Kasumi-1 (cell line): ENCODE measurements at regions not wholly inside any gene's neighbourhood (a gene's known extent, or its start where the extent isn't known, plus 50 kb on each side); places are given as distances from the start of the nearest gene placed in this dataset.
A peak's percentile ranks its signal among the peaks of the same experiment; 100 is the strongest.

ENCODE experiments used
- DNase-seq, 2 experiments: peaks; one replicate each; lab custom pipeline; 2025; lab: John Stamatoyannopoulos, UW

DNA sequence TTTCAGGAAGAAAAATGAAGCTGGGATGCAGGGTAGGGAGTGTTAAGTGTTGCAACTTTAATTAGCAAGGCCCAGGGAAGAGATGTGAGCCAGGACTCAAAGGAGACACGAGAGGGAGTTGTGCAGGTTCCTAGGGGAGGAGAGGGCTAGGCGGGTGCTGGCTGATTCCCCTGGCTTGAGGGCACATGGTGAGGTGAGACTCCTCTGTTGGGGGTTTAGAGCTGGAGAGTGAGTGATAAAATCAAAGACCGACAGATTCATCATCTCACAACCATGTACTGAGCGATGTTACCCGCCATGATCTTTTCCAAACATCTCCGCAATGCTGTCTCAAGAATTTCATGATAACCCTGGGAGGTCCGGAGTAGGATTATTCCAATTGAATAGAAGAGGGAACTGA is 161.8 kb upstream of the CSF3R start:
- DNase-seq = no peak

DNA sequence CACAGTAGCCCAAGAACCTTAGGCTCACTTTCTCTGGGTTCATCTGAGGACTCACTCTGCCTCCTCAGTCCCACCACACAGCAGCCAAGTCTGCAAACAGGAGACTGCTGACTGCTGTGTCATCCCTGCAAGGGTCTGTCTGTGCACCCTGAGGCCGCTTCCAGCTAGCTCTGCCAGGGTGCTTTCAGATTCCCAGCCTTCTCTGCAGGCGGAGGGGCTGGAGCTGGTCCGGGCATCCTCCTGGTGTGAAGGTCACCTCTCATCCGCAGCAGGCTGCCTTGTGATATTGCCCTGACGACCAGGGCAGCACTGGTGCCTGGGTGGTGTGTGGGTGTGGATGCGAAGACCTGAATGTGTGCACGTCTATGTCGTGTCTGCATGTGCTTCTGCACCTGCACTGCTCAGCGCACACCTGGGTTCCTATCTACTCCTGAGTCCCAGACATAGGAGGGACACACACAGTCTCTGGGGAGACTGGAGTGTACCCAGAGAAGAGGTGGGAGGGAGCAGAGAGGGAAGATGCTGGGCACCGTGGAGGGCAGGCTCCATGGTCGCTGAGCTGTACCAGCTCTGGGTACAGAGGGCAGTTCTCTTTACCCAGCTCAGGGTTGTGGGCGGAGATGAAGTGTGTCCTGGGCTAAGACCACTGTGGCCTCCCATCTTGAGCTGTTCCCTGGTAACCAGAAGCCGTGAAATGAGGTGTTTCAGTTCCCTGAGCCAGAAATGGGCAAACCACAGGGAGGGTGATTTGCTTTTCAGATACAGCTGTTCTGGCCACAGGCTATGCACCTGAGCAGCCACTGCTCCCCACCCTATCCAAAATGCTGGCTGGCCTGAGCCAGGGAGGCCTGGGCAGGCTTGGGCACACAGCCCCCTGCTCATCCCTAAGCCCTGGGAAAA is 160.9 kb upstream of the CSF3R start:
- DNase-seq = no peak

DNA sequence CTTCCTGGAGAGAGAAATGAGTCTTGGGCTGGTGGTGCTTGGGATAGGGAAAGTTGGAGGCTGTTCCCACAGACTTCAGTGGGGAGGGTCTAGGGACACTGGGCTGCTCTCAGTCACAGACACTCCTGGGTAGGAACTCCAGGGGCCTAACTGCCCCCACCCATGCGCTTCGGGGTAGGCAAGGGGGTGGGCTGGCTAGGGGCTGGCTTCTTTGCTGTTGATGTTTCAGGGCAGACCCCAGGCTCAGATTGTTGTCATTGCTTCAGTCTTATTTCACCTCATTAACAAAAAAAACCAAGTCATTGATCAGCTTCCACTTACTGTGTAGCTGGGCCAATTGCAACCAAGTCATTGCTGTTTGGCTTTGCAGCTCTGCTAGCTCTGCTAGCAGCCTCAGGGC is 160.1 kb upstream of the CSF3R start:
- no peak for DNase-seq

DNA sequence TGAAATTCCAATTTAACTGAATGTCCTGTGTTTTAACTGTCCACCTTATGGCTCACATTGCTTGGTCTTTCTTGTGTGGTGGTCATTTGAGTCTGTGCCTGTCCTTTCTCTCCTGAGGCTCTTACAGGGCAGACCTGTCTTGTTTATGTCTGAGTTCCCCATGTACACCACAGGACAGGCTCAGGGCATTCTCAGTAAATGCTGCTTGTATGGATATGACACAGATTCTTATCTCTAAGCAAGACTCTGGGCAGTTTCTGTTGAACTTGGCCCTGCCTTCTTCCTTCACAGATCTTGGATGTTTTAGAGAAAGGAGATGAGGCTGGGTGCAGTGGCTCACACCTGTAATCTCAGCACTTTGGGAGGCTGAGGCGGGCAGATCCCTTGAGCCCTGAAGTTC is 159.1 kb upstream of the CSF3R start:
- DNase-seq = no peak

DNA sequence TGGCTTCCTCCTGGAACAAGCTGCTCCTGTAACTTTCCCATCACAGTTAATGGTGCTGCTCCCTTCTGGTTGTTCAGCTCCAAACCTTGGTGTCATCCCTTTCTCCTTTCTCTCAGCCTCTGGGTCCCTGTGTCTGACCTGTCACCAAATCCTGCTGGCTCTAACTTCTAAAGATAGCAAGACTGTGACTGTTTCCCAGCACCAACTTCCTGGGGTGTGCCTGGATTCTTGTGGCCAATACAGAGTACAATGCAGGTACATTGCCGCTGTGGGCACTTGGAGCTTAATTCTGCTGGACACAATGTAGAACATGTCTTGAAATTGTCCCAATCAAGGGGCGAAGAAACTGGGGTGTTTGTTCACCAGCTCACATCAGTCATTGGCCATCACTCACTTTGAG is 156.7 kb upstream of the CSF3R start:
- DNase-seq = no peak

DNA sequence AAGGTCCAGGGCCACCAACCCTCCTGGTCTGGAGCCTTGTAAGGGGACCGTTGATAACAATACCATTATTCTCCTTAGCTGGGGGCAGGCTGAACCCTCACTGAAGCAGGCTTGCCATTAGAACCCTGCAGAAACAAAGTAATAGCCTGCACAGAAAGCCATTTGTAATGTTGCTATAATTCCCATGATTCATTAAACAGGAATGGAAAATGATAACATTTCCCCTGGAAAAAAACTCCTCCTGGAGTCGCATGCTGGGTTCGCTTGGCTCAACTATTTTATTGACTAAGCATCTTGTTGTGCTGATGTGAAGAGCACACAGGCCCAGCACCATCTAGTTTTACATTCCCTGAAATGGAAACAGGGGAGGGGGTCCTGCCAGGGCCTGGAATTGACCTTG is 155.6 kb upstream of the CSF3R start:
- DNase-seq = no peak

GRCh38 chr1:36636206-36636605 is 153.5 kb upstream of the CSF3R start:
- no peak for DNase-seq

DNA sequence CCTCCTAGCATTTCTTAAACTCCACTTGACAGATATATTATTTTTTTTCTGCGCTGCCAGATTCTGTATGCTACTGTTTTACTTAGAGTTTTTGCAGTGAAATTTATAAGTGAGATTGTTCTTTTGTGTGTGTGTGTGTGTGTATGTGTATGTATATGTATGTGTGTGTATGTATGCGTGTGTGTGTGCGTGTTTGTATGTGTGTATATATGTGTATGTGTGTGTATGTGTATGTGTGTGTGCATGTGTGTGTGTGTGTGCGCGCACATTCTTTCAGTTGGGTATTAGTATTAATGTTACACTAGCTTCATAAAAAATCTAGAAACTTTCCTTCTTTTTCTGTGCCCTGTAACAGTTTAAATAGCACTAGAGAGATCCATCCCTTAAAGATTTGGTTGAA is 152.6 kb upstream of the CSF3R start:
- DNase-seq = no peak

DNA sequence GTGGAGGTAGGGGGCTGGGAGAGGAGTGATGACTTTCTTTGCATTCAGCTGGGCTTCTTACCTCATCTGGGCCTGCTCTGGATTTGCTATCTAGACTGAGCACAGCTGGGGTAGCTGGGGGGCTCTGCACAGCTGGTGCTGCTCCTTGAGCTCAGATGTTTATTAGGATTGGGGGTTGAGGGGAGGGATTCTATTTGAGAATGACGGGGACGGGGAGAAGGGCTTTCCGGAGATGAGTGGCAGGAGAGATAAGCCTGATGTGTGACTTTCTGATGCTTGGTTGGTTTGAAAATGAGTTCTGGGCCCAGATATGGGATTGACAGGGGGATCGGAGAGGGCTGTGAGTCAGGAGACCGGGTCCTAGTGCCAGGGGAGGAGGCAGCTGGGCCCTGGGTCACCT is 146.1 kb upstream of the CSF3R start:
- DNase-seq = no peak

GRCh38 chr1:36626435-36626834 is 143.7 kb upstream of the CSF3R start:
- no peak for DNase-seq

GRCh38 chr1:36625935-36626310 is 143.2 kb upstream of the CSF3R start:
- no peak for DNase-seq

- no peak for DNase-seq
Observed at GRCh38 chr1:36625253-36625934, 142.7 kb upstream of the CSF3R start.

DNA sequence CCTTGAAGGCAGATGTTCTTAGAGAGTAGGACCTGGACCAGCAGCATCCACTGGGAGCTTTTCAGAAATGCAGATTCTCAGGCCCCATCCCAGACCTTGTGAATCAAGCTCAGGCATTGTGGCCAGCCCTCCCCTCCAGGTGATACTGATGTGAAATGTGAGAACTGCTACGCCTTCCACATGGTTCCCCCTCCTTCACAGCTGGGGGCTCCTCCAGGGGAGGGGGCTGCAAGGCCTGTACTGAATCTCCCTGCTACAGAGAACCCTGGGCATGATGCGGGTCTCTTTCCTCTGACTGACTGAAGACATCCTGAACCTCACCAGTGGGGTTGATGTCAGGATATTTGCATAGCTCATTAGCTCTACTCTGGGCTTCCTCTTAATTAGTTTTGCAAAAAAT is 141.8 kb upstream of the CSF3R start:
- DNase-seq = no peak

- no peak for DNase-seq
Observed at GRCh38 chr1:36622741-36623648, 140.3 kb upstream of the CSF3R start.

DNA sequence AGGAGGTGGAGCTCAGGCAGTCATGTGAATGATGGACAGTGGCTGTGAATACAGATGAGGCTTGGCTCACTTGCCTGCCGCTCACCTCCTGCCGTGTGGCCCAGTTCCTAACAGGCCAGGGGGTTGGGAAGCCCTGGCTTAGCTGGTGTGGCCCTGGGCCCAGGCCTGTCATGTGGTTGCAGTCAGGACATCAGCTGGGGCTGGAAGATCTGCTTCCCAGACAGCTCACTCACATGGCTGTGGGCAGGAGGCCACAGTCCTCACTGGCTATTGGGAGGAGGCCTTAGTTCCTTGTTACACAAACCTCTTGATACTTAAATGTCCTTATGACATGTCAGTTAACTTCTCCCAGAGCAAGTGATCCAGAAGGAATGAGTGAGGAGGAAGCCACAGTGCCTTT is 138.8 kb upstream of the CSF3R start:
- no peak for DNase-seq

GRCh38 chr1:36620142-36620541 is 137.4 kb upstream of the CSF3R start:
- no peak for DNase-seq

- no peak for DNase-seq
Observed at GRCh38 chr1:36614991-36615390, 132.3 kb upstream of the CSF3R start.

DNA sequence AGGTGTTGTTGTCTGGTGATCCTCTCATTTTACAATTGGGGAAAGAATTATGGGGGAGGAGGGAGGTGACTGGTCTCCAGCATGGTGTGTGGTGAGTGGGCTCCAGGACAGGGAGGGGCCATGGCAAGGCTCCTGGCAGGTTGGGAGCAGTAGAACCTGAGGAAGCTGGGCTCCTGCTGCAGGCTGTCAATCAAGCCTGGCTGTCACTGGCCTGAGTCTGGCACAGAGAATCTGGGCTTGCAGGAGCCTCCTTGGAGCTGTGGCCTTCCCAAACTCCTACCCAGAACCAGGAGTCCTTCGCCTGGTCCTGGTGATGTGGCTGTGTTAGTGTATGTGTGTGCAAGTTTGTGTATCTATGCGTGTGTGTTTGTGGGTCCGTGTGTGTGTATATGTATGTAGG is 131.9 kb upstream of the CSF3R start:
- no peak for DNase-seq

DNA sequence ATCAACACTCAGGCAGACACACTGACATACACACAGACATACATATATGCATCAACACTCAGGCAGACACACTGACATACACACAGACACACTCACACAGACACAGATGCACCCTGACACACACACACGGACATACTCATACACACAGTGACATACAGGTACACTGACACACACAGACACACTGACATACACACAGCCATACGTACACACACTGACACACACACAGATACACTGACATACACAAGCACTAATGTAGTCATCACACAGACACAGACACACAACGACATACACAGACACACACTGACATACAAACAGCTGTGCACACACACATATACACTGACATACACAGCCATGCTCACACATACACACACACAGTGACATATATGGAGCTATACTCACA is 131.0 kb upstream of the CSF3R start:
- no peak for DNase-seq

- peak in 1 of 2 experiments; percentile 0 for DNase-seq
Observed at GRCh38 chr1:36612881-36613280, 130.2 kb upstream of the CSF3R start.

- DNase-seq = no peak
Observed at GRCh38 chr1:36612121-36612520, 129.4 kb upstream of the CSF3R start.

GRCh38 chr1:36609241-36610027 is 126.7 kb upstream of the CSF3R start:
- peak; percentile 44 to 54 for DNase-seq
